GM19438 (cell line): ENCODE measurements at regions not wholly inside any gene's neighbourhood (a gene's known extent, or its start where the extent isn't known, plus 50 kb on each side); places are given as distances from the start of the nearest gene placed in this dataset.

Experiments used
- ATAC-seq: cut with Tn5 transposase; IDR thresholded peaks from one replicate; pipeline ENCODE4 v1.9.1; 2021; ENCODE audit warnings: low read depth; ENCODE audit not compliant: unreplicated experiment

GRCh38 chr20:60306551-60306950 is 348.3 kb downstream of the CDH26 start:
- ATAC-seq: no peak

- ATAC-seq: no peak
Measured at GRCh38 chr20:60310560-60311349, 352.5 kb downstream of the CDH26 start.

DNA sequence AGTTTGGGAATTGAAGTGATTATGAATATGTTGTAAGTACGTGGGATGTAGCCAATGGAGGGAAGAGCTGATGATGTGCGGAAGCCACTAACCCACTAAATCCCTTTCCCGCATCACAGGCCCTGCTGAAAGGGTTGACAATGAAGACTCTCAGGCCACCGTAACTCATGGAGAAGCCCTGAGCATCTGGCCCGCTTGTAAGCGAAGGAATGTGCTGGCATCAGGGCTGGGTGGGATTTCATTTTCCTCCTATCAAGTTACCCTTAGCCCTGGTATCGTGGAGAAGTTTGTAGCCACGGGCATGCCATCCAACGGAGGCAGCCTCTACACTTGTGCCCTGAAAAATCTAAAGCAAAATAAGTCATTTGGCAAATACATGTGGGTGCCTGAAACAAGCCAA is 355.0 kb downstream of the CDH26 start:
- ATAC-seq: no peak

GRCh38 chr20:60313614-60314013 is 355.4 kb downstream of the CDH26 start:
- no peak for ATAC-seq

GRCh38 chr20:60314727-60315126 is 356.5 kb downstream of the CDH26 start:
- ATAC-seq: no peak

DNA sequence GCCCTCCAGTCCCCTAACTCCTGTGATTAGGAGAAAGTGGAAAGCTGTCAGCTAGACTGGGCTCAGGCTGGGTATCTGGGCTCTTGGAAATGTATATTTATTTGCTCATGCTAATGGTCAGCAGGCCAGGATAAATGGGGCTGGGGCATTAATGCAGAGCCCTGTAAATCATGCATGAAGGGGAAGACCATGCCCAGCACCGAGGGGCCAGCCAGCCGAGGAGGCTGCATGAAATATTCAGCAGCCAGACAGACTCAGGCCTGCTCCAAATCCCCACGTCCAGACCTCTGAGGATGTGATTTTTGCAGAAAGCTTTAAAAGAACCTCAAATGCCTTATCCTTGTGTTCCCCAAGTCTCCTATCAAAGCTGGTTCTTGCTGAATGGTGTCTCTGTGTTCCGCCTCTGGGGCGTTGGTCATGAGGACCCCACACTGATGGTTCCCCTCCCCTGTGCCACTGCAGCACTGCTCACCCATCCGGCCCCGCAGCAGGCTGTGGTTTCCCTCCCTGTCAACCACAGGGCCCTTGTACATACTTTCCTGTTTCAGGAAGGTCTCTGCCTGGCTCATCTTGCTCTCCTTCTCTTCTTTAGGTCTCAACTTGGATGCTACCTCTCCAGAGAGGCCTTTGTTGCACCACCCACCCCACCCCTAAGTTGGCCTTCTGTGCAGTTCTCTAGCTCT is 358.4 kb downstream of the CDH26 start:
- no peak for ATAC-seq

- ATAC-seq: no peak
Measured at GRCh38 chr20:60317401-60317800, 359.2 kb downstream of the CDH26 start.

- ATAC-seq: no peak
Measured at GRCh38 chr20:60321601-60322000, 363.4 kb downstream of the CDH26 start.

DNA sequence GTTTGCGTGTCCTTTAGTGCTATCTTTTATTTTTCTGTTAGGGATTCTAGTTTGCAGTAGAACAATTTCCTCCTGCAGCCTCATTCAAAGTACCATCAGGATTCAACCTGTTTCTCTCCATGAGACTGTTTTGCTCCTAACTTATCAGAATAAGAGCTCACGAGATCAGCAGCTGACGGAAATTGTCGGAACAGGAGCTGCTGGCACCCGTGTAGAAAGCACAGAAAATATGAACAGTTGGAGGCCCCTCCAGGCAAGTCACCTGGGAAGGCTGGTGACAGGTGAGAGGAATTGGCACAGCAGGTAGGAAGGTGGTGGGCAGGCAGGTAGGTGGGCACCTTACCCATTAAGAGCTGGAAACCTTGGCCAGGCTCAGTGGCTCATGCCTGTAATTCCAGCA is 368.6 kb downstream of the CDH26 start:
- ATAC-seq: no peak

- ATAC-seq: no peak
Measured at GRCh38 chr20:60327971-60328660, 369.9 kb downstream of the CDH26 start.

DNA sequence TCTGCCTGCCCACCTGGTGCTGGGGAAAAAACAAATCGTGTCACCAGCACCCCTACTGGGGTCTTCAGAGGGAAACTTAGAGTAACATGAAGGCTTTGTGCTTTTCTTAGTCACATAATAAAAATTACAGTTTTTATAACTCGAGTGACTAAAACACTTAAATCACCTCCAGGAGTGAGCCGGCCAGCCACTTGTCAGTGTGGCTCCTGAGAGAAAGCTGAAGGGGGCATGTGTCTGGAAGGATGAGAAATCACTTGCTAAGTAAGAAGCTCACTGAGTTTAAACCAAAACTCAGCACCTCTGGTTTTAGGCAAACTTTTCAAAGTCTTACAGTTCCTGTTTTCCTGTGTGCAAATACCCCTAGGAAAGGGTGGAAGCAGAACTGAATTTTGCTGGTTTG is 372.2 kb downstream of the CDH26 start:
- ATAC-seq: no peak

DNA sequence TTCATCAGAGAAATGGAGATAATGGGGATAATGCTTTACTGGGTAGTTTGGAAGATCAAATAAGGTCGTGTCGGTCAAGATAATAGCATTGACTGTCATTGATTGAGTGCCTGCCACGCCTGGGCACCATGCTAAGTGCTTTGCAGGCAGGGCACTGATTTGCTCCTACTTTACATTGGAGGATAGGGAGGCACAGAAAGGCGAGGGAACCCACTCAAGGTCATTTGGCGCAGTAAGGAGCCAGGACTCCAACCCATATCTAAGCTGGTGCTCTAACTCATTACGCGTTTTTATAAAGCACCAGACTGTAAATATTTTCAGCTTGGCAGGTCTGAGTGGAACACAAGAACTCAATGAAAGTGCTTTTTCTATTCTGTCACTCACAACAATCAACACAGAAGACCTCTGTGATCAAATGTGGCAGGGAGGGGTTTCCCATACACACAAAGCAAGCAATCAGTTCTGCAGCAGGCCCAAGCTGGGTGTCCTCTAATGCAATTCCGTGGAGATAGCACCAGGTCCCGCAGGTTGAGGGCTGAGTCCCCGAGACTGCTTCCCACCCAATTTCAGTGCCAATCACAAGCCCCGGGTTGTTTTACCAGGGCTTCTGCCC is 373.6 kb downstream of the CDH26 start:
- no peak for ATAC-seq

GRCh38 chr20:60332523-60332922 is 374.3 kb downstream of the CDH26 start:
- no peak for ATAC-seq

DNA sequence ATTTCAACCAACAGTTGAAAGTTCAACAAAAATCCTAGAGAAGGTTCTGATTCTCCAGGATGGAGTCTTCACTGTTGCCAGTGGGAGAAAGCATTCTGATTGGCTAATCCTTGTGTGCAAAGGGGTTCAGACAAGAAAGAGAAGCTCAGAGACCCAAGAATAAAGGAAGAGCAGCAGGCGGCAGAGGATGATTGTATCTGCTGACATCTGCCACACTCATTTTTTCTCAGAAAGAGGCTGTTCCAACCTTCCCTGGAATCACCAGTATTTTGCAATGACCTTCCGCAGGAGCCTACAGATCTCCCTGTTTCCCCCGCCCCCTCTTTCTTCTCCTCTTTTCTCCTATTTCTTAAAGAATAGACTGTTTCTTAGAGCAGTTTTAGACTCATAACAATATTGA is 376.7 kb downstream of the CDH26 start:
- ATAC-seq: no peak

GRCh38 chr20:60338556-60338955 is 380.3 kb downstream of the CDH26 start:
- ATAC-seq: no peak

DNA sequence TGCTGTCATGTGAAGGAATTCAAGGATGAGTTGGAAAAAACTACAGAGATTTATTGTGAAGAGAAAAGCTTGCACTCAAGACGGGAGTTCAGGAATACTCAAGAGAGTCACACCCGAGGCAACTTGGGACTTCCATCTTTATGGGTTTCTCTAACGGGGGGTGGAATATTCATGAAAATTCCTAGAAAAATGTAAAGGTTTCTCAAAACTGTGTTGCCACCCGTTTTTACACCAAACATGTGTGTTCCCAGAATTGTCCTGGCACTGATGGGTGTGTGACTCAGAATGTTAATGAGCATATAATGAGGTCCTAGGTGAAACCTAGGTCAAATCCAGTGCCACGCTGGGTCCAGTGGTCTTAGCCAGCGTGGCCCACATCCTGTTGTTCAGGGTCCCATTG is 381.5 kb downstream of the CDH26 start:
- ATAC-seq: no peak

- ATAC-seq: no peak
Measured at GRCh38 chr20:60340232-60340631, 382.0 kb downstream of the CDH26 start.

GRCh38 chr20:60341062-60341461 is 382.8 kb downstream of the CDH26 start:
- ATAC-seq: no peak

DNA sequence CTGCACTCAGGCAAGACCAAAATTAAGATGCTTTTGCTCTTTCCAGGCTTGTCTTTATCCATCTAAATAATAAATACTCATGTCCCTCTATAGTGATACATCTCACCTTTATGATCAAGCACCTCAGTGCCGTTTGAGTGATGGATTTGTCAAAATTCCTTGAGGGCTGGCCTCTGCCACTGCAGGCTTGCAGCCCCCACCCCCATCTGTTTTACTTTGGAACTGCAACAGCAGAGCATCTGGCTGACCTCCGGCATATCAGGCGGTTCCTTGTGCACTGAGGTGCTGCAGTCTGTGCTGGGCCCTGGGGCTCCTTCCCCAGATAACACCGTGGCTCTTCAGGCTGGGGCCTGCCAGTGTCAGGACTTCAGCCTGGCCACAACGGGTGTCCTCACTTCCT is 386.9 kb downstream of the CDH26 start:
- ATAC-seq: no peak

DNA sequence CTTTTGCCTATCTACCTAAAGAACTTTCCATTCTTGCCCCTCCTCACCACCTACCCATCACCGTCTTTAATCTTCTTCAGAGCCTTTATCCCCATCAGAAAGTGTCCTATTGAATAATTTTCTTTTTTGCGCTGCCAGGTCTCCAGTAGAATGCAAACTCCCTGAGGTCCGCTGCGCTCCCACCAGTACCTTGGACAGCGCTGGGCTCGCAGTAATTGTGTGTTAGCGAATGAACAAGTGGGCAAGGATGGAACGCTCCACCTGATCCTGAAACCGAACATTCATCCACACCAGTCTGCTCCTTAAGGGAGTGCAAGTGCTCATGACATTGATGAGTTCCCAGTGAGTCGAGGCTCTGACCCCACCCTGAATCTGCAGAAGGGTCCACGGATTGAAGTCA is 391.2 kb downstream of the CDH26 start:
- no peak for ATAC-seq

- no peak for ATAC-seq
Measured at GRCh38 chr20:60352017-60352416, 393.8 kb downstream of the CDH26 start.
